ENCODE measurements at regions not wholly inside any gene's neighbourhood (a gene's known extent, or its start where the extent isn't known, plus 50 kb on each side); places are given as distances from the start of the nearest gene placed in this dataset.

GRCh38 chr11:91854780-91855179 is 369.8 kb upstream of the FAT3 start:
- 0 out of 2 replicates have a peak, but pooled peaks cover 2% of the 10 kb centered on the region for H3K9me3 ChIP-seq (ENCODE audit: control insufficient read depth, insufficient read depth, low read length)
- ChIA-PET CTCF (no interaction called here), POLR2A (ENCODE audit: unreplicated experiment) (no interaction called here)
- H3K23ac ChIP-seq (ENCODE audit: low read depth, low read length) = no peak overlapping the region
- H4K91ac ChIP-seq (ENCODE audit: insufficient read depth, low read depth, low read length) = no peak overlapping the region
- H2BK120ac ChIP-seq (ENCODE audit: low read depth, low read length) = no peak overlapping the region
- H3K9ac ChIP-seq (ENCODE audit: low read depth, low read length) = no peak overlapping the region
- H2AFZ ChIP-seq (replicated peaks; ENCODE audit: low read length, poor library complexity) = no peak overlapping the region
- no CpG with 5 or more reads among the region's 1 CpG for WGBS, 2 experiments (ENCODE audit: extremely low coverage in 2 of 2, insufficient read length in 1 of 2)
- H3K27ac ChIP-seq (ENCODE audit: insufficient read depth, low read length) = no peak overlapping the region
- no peak overlapping the region for H3K18ac ChIP-seq (ENCODE audit: low read depth, low read length)
- no peak for DNase-seq
- dilution Hi-C loops (cut with HindIII; ENCODE audit: low sequenced_read_pairs, unreplicated experiment) (no loop called here), intact Hi-C loops (cut with micrococcal nuclease) (no loop called here), in situ Hi-C loops (cut with MboI; ENCODE audit: low sequenced_read_pairs) (no loop called here)
- H3K36me3 ChIP-seq (ENCODE audit: control insufficient read depth, insufficient read depth, low read length) = no peaks in the 10 kb centered on the region
- H3K4me1 ChIP-seq (ENCODE audit: control insufficient read depth, insufficient read depth, low read length) = no peaks in the 10 kb centered on the region
- no peak overlapping the region for H4K8ac ChIP-seq (ENCODE audit: low read depth in 2 of 2, low read length in 2 of 2)
- ATAC-seq (ENCODE audit: low read depth) = no peak
- H2BK20ac ChIP-seq (ENCODE audit: low read depth, low read length) = no peak overlapping the region
- no peaks in the 10 kb centered on the region for H3K79me1 ChIP-seq (ENCODE audit: low read depth in 1 of 2, low read length in 2 of 2)
- no peak overlapping the region for H3K4ac ChIP-seq (ENCODE audit: low read depth, low read length)
- H3K9me1 ChIP-seq (ENCODE audit: insufficient read depth, low read length) = no peaks in the 10 kb centered on the region
- H3K4me3 ChIP-seq (ENCODE audit: insufficient read depth, low read depth, low read length) = no peak overlapping the region
- no peak overlapping the region for H3K56ac ChIP-seq (ENCODE audit: extremely low read depth, insufficient read depth, low read length)
- no peaks in the 10 kb centered on the region for H3K27me3 ChIP-seq (ENCODE audit: control insufficient read depth, insufficient read depth, low read length)
- H4K5ac ChIP-seq (ENCODE audit: low read depth, low read length) = no peak overlapping the region
- H3K14ac ChIP-seq (replicated peaks; ENCODE audit: low read depth, low read length) = no peak overlapping the region
- H3K4me2 ChIP-seq (ENCODE audit: low read depth, low read length) = no peak overlapping the region
- H2BK5ac ChIP-seq (ENCODE audit: low read depth, low read length, poor library complexity, severe bottlenecking) = no peak overlapping the region
- TF ChIP-seq BHLHE40 (IDR thresholded peaks at IDR 0.05; ENCODE audit: low read depth, low read length) (no peak), USF2 (IDR thresholded peaks at IDR 0.05; ENCODE audit: low read depth, low read length) (no peak), CTCF (conservative IDR thresholded peaks at IDR 0.05; ENCODE audit: low read depth, low read length) (no peak), NFE2L2 (IDR thresholded peaks at IDR 0.05; ENCODE audit: low read depth, low read length) (no peak), POLR2A (IDR thresholded peaks at IDR 0.05; ENCODE audit: low read depth, low read length) (no peak), MAZ (IDR thresholded peaks at IDR 0.05; ENCODE audit: borderline replicate concordance, low read depth, low read length) (no peak), RFX5 (IDR thresholded peaks at IDR 0.05; ENCODE audit: low read depth, low read length) (no peak), RCOR1 (IDR thresholded peaks at IDR 0.05; ENCODE audit: insufficient replicate concordance, low read length) (no peak), MAFK (IDR thresholded peaks at IDR 0.05; ENCODE audit: low read depth, low read length) (no peak), CHD1 (IDR thresholded peaks at IDR 0.05; ENCODE audit: low read depth, low read length) (no peak), CEBPB (IDR thresholded peaks at IDR 0.05; ENCODE audit: low read depth, low read length) (no peak), FOS (IDR thresholded peaks at IDR 0.05; ENCODE audit: low read depth, low read length) (no peak), RAD21 (IDR thresholded peaks at IDR 0.05; ENCODE audit: low read length) (no peak)
- no peak overlapping the region for H2BK15ac ChIP-seq (ENCODE audit: low read depth, low read length)
- no peak overlapping the region for H2AK9ac ChIP-seq (replicated peaks; ENCODE audit: low read depth, low read length, poor library complexity)
- BruUV-seq (replicated peaks) = no TSS peak
- H4K20me1 ChIP-seq (ENCODE audit: insufficient read depth, low read length) = no peaks in the 10 kb centered on the region
- no peak overlapping the region for H2AK5ac ChIP-seq (ENCODE audit: low read depth, low read length)

All from IMR-90 (cell line).